ENCODE measurements at regions not wholly inside any gene's neighbourhood (a gene's known extent, or its start where the extent isn't known, plus 50 kb on each side); places are given as distances from the start of the nearest gene placed in this dataset.

DNA sequence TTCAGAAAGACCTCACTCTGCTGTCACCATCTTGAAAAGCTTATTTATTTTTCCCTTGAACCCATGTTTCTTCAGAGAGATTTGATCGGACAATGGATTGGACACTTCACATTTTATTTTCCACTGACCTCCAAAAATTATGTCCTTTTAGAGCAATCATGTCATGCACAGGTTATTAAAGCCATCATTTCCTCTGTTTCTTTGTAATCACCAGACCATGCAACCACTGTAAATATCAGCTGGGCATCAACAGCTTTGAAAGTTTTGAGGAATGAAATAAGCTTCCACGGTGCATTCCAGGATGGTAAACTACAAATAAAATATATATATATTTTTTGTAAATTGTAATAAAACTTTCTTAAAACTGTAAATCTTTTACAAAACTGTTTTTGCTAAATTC is 144.1 kb upstream of the ADAMTS5 start:
- TF ChIP-seq, protein P1, sequence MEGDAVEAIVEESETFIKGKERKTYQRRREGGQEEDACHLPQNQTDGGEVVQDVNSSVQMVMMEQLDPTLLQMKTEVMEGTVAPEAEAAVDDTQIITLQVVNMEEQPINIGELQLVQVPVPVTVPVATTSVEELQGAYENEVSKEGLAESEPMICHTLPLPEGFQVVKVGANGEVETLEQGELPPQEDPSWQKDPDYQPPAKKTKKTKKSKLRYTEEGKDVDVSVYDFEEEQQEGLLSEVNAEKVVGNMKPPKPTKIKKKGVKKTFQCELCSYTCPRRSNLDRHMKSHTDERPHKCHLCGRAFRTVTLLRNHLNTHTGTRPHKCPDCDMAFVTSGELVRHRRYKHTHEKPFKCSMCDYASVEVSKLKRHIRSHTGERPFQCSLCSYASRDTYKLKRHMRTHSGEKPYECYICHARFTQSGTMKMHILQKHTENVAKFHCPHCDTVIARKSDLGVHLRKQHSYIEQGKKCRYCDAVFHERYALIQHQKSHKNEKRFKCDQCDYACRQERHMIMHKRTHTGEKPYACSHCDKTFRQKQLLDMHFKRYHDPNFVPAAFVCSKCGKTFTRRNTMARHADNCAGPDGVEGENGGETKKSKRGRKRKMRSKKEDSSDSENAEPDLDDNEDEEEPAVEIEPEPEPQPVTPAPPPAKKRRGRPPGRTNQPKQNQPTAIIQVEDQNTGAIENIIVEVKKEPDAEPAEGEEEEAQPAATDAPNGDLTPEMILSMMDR (IDR thresholded peaks at IDR 0.05): no peak
- no peak for TF ChIP-seq EZH2 (IDR thresholded peaks at IDR 0.05; ENCODE audit: borderline replicate concordance, insufficient read depth, low read depth, low read length, poor library complexity, severe bottlenecking)
